Subcutaneous abdominal adipose tissue (tissue), 5 donors: ENCODE measurements at regions not wholly inside any gene's neighbourhood (a gene's known extent, or its start where the extent isn't known, plus 50 kb on each side); places are given as distances from the start of the nearest gene placed in this dataset.

ENCODE experiments used
- H3K27ac ChIP-seq: one replicate; pipeline ENCODE4 v1.7.0; 2013; ENCODE audit warnings: low read depth, mild to moderate bottlenecking, inconsistent platforms, low read length, moderate library complexity
- H3K27me3 ChIP-seq, 5 donors: one replicate each; pipeline ENCODE4 v1.7.0; 2013; ENCODE audit warnings: low read length in 5 of 5, inconsistent platforms in 1 of 5; ENCODE audit not compliant: control insufficient read depth in 5 of 5, insufficient read depth in 4 of 5
- H3K36me3 ChIP-seq, 5 donors: one replicate each; pipeline ENCODE4 v1.7.0; 2013; ENCODE audit warnings: low read length in 5 of 5; ENCODE audit not compliant: control insufficient read depth in 5 of 5, insufficient read depth in 5 of 5
- H3K4me1 ChIP-seq, 5 donors: one replicate each; pipeline ENCODE4 v1.7.0; 2013; ENCODE audit warnings: low read length in 5 of 5, mild to moderate bottlenecking in 3 of 5, moderate library complexity in 1 of 5; ENCODE audit not compliant: control insufficient read depth in 5 of 5, insufficient read depth in 5 of 5
- H3K4me3 ChIP-seq, 5 donors: one replicate each; pipeline ENCODE4 v1.7.0; 2013; ENCODE audit warnings: low read length in 5 of 5, low read depth in 1 of 5
- H3K9ac ChIP-seq, 5 donors: one replicate each; pipeline ENCODE4 v1.7.0; 2013; ENCODE audit warnings: low read length in 5 of 5, mild to moderate bottlenecking in 4 of 5, moderate library complexity in 3 of 5
- H3K9me3 ChIP-seq, 5 donors: one replicate each; pipeline ENCODE4 v1.7.0; 2013; ENCODE audit warnings: low read length in 5 of 5; ENCODE audit not compliant: control insufficient read depth in 5 of 5
- donor health status: healthy.
- donor health status: healthy.
- donor health status: healthy.
- donor health status: healthy.
- donor health status: healthy.

- Histone ChIP-seq H3K27ac (no peak overlapping the region), H3K4me1 (no peaks in the 10 kb centered on the region), H3K9me3 (peaks cover 0 to 2% (median 0%) of the 10 kb centered on the region in 5 donors), H3K4me3 (no peak overlapping the region), H3K27me3 (peaks cover 5 to 41% (median 29%) of the 10 kb centered on the region in 5 donors), H3K36me3 (no peaks in the 10 kb centered on the region), H3K9ac (no peak overlapping the region)
Measured at GRCh38 chr1:30260318-30260717, 463.1 kb downstream of the MATN1 start.

- no peak overlapping the region for H3K27ac ChIP-seq
- H3K36me3 ChIP-seq = no peaks in the 10 kb centered on the region
- H3K4me1 ChIP-seq = no peaks in the 10 kb centered on the region
- peaks cover 5 to 44% (median 29%) of the 10 kb centered on the region in 5 donors for H3K27me3 ChIP-seq
- no peak overlapping the region for H3K9ac ChIP-seq
- no peak overlapping the region for H3K4me3 ChIP-seq
- peaks cover 0 to 2% (median 0%) of the 10 kb centered on the region in 5 donors for H3K9me3 ChIP-seq
Measured at GRCh38 chr1:30259631-30260030, 463.8 kb downstream of the MATN1 start.

- no peak overlapping the region for H3K9ac ChIP-seq
Measured at GRCh38 chr1:30258876-30259275, 464.5 kb downstream of the MATN1 start.

GRCh38 chr1:30258471-30258870 lies 464.9 kb downstream of the MATN1 start:
- Histone ChIP-seq H3K36me3 (no peaks in the 10 kb centered on the region), H3K9me3 (peaks cover 0 to 2% (median 0%) of the 10 kb centered on the region in 5 donors), H3K4me3 (no peak overlapping the region), H3K4me1 (no peaks in the 10 kb centered on the region), H3K9ac (no peak overlapping the region), H3K27me3 (peaks cover 5 to 55% (median 38%) of the 10 kb centered on the region in 5 donors), H3K27ac (no peak overlapping the region)

More at GRCh38 chr1:30258876-30259275, 464.5 kb downstream of the MATN1 start:
- Histone ChIP-seq H3K27ac (no peak overlapping the region), H3K27me3 (peaks cover 5 to 52% (median 34%) of the 10 kb centered on the region in 5 donors), H3K4me1 (no peaks in the 10 kb centered on the region), H3K36me3 (no peaks in the 10 kb centered on the region), H3K9me3 (peaks cover 0 to 2% (median 0%) of the 10 kb centered on the region in 5 donors), H3K4me3 (no peak overlapping the region)

DNA sequence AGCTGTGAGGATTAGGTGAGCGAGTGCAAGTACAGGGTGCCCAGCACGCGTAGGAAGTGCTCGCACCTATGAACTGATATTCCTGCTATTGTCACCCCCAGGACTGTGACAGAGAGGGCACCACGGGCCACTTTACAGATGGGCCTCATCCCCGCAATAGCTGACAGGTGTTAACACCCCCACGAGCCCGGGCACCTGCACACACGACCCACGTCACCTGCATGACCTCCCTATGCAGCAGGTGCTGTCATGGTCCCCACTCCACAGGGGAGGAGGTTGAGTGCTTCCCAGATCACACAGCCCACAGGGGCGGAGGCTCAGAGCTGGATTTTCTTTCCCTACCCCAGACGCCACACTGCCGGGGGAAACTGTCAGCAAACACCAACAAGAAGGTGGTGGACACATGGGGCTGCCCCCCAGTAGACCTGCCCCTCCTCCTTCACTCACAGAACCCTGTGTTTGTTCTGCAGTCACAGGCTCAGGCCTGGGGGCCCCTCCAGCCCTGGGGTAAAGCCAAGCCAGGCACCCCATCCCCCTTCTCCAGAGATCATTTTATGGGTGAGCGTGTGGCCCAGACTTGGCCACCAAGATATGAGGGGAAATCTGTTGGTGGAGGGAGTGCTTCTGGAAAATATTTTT lies 465.5 kb downstream of the MATN1 start:
- Histone ChIP-seq H3K9ac (no peak overlapping the region), H3K9me3 (peaks cover 0 to 2% (median 0%) of the 10 kb centered on the region in 5 donors), H3K27me3 (peaks cover 5 to 54% (median 40%) of the 10 kb centered on the region in 5 donors), H3K4me1 (no peaks in the 10 kb centered on the region), H3K36me3 (no peaks in the 10 kb centered on the region), H3K4me3 (no peak overlapping the region), H3K27ac (no peak overlapping the region)

GRCh38 chr1:30257322-30257721 lies 466.1 kb downstream of the MATN1 start:
- no peak overlapping the region for H3K4me3 ChIP-seq
- no peaks in the 10 kb centered on the region for H3K36me3 ChIP-seq
- peaks cover 7 to 58% (median 40%) of the 10 kb centered on the region in 5 donors for H3K27me3 ChIP-seq

GRCh38 chr1:30256911-30257310 lies 466.5 kb downstream of the MATN1 start:
- no peak overlapping the region for H3K27ac ChIP-seq
- peaks cover 11 to 59% (median 43%) of the 10 kb centered on the region in 5 donors for H3K27me3 ChIP-seq
- peaks cover 0 to 2% (median 0%) of the 10 kb centered on the region in 5 donors for H3K9me3 ChIP-seq
- no peaks in the 10 kb centered on the region for H3K36me3 ChIP-seq
- H3K9ac ChIP-seq = no peak overlapping the region
- H3K4me1 ChIP-seq = no peaks in the 10 kb centered on the region
- no peak overlapping the region for H3K4me3 ChIP-seq

More at GRCh38 chr1:30257322-30257721, 466.1 kb downstream of the MATN1 start:
- Histone ChIP-seq H3K4me1 (no peaks in the 10 kb centered on the region), H3K27ac (no peak overlapping the region), H3K9ac (no peak overlapping the region), H3K9me3 (peaks cover 0 to 2% (median 0%) of the 10 kb centered on the region in 5 donors)

- H3K36me3 ChIP-seq = no peaks in the 10 kb centered on the region
- H3K9me3 ChIP-seq = peaks cover 0 to 2% (median 0%) of the 10 kb centered on the region in 5 donors
- no peak overlapping the region for H3K9ac ChIP-seq
- H3K4me1 ChIP-seq = no peaks in the 10 kb centered on the region
- peaks cover 16 to 58% (median 39%) of the 10 kb centered on the region in 5 donors for H3K27me3 ChIP-seq
- no peak overlapping the region for H3K27ac ChIP-seq
- no peak overlapping the region for H3K4me3 ChIP-seq
Measured at GRCh38 chr1:30255111-30255724, 468.2 kb downstream of the MATN1 start.

DNA sequence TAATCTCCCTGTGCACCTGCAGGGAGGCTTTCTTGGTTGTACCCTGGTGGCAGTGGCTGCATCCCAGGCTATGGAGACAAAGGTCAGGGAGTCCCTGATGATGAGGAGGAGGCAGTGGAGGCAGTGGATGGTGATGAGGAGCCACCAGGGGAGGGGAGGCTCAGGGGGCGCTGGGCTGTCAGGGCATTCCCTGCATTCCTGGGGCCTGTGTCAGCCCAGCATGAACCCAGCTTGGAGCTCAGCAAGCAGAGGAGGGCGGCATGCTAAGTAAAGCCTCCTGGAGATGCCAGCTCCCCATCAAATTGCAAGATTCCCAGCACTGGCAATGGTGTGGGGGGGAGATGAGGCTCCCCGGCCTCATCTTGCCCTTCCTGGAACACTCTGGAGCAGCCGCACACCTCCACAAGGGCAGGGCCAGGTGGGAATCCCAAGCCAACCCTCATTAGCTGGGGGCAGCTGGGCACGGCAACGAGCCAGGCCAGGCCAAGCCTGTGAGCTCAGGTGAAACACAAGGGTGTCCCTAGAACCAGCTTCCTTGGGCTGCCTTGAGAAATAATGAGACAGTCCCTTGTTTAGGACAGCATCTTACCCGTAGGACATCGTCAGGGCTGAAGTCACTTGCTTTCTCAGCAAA lies 469.5 kb downstream of the MATN1 start:
- no peak overlapping the region for H3K27ac ChIP-seq
- no peak overlapping the region for H3K4me3 ChIP-seq
- peaks cover 0 to 5% (median 0%) of the 10 kb centered on the region in 5 donors for H3K4me1 ChIP-seq
- H3K9ac ChIP-seq = no peak overlapping the region
- H3K36me3 ChIP-seq = no peaks in the 10 kb centered on the region
- peaks cover 16 to 52% (median 39%) of the 10 kb centered on the region in 5 donors for H3K27me3 ChIP-seq
- H3K9me3 ChIP-seq = peaks cover 0 to 2% (median 0%) of the 10 kb centered on the region in 5 donors

GRCh38 chr1:30253361-30253760 lies 470.0 kb downstream of the MATN1 start:
- Histone ChIP-seq H3K36me3 (no peaks in the 10 kb centered on the region), H3K9ac (no peak overlapping the region), H3K4me1 (peaks cover 0 to 7% (median 0%) of the 10 kb centered on the region in 5 donors), H3K27me3 (peaks cover 16 to 47% (median 37%) of the 10 kb centered on the region in 5 donors), H3K4me3 (no peak overlapping the region), H3K9me3 (peaks cover 0 to under 1% (median 0%) of the 10 kb centered on the region in 5 donors), H3K27ac (no peak overlapping the region)
